HG03354 (cell line): ENCODE measurements at regions not wholly inside any gene's neighbourhood (a gene's known extent, or its start where the extent isn't known, plus 50 kb on each side); places are given as distances from the start of the nearest gene placed in this dataset.
"Not testable (repeated sequence)": the region's sequence is repeated elsewhere in the genome, so short reads cannot be mapped to it uniquely, and the experiment has no call there.

Source experiments
- ATAC-seq: cut with Tn5 transposase; IDR thresholded peaks from one replicate; pipeline ENCODE4 v1.9.1; 2021; ENCODE audit warnings: mild to moderate bottlenecking; ENCODE audit not compliant: unreplicated experiment, poor library complexity, severe bottlenecking

DNA sequence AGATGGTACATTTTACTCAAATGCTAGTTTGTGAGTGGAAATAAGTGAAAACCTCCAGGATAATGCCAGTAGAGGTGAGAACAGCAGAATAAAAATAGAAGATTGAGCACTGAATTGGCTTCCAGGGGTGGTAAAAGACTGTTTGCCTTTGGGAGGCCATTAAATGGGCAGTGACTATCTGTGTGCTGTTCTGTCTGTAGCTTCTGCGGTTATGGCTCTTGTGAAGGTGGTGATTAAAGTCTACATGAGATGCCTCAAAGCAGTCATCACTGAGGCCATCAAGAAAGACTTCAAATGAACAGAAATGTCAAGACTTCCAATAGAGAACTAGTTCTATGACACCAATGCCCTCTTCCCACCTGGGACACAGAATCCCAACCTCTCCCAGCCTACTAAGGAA is 108.8 kb downstream of the EFHB start:
- ATAC-seq = no peak

DNA sequence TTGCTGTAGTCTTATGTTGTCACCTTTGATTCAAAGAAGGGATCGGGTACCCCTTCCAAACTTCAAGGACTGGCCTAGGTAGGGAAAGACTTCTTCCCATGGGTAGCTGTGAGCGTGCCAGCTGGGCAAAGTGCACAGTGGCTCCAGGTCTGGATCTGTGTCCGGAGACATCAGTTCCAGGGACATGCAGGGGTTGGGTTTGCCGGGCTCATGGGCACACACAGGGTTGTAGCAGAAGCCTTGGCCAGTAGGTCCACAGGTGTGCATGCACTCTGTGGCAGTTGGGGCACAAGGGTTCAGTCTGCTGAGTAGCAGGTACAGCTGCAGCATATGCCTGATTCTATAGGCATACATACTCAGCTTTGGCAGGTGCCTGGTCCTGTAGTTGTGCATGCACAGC is 111.2 kb downstream of the EFHB start:
- no peak for ATAC-seq

DNA sequence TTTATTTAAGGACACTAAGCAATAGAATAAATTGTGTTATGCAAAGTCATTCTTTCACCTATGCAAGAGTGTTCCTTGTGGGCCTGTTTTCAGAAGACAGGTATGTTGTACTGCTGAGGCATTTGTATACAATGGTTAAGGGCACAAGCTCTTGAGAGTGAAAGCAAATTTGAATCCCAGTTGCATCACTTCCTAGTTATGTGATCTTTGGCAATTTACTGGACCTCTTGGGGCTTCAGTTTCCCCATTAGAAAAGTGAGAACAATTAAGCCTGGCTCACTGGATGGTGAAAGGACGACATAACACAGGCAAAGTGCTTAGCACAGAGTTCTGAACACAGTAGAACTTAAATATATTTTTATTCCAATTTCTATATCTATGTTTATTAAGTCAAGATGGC is 117.4 kb downstream of the EFHB start:
- no peak for ATAC-seq

DNA sequence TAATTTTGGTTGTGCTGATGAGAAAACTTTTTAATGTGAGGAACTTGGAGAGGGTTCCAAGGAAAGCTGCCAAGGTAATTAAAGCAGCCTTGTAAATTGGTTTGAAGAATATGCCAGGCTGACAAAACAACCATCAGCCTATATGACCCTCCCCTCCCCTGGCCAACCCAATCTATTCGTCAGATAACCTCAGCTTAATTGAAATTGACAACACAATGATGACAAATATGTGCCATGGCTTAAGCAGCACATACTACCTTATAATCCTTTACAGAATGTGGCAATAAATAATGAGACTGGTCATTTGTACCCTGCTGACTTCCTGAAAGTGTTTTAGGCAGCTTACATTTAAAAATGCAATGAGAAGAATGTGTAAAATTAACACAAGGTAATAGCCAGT is 118.2 kb downstream of the EFHB start:
- no peak for ATAC-seq

DNA sequence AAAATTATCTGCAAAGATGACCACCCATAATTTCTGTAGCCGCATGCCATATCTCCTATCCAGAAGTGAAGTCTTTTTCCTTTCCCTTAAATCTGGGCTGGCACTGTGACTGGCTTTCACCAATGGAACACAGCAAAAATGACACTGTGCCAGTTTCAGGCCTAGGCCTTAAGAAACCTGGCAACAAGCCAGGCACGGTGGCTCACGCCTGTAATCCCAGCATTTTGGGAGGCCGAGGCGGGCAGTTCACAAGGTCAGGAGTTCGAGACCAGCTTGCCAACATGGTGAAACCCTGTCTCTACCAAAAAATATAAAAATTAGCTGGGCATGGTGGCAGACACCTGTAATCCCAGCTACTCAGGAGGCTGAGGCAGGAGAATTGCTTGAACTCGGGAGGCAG is 120.3 kb downstream of the EFHB start:
- ATAC-seq = not testable (repeated sequence)

DNA sequence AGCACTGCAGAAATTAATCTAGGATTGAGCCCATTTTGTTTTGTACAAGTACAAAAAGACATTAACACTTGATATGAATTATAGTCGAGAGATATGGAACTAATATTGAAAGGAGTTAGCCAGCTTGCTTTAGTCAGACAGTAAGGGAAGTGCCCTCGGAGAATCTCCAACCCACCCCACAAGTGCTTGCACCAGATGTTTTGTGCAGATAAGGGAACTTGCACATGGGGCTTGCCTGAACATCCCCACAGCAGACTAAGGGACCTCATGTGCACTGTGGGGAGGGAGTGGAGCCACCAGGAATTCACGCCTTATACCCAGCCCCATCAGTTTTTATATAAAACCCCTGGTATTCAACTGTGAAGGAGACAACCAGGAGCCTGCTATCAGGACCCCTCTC is 122.3 kb downstream of the EFHB start:
- no peak for ATAC-seq

DNA sequence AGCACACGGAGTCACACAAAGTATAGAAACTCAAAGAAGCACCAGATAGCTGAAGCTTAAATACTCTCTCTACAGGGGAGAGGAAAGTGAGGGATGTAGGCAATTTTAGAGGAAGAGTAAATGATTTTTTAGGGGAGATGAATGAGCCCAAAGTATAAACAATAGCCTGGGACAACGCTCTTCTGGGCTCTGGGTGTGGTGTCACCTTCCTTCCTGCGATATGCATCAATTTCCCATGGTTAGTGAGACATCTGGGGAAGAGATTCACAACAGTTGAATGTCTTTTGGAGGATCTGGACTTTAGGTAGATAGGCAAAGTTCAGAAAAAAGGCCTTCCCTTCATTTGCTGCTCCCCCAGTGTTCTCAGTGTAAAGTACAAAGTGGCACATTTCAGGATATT is 125.2 kb downstream of the EFHB start:
- no peak for ATAC-seq

DNA sequence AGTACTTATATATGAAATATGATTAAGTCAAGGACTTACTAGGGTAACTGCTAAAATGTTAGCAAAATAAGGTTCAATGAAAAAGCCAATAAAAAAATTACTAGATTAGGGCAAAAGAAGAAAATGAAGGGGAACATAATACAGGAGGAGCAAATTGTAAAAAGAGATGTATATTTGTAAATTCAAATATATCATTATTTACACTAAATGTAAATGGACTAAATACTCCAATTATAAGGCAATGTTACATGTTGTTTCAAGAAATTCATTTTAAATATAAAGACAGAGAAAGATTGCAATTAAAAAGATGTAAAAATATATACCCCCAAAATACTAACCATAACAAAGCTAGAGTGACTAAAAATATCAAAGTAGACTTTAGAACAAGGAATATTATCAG is 134.1 kb downstream of the EFHB start:
- ATAC-seq = no peak

DNA sequence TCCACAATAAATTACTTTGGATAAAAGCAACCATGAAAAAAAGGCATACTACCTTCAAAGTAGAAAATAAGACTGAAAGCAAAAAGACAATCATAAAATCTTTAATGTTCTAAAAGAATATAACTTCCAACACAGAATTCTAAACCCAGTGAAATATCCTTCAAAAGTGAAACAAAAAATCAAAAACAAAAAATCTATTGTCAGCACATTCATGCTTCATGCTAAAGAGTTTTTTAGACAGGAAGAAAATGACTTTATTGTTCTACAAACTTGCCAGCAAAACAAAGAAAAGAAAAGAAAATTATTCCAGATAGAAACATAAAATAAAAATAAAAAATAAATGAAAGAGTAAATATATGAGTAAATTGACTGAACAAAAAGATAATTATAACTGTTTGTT is 134.9 kb downstream of the EFHB start:
- no peak for ATAC-seq

DNA sequence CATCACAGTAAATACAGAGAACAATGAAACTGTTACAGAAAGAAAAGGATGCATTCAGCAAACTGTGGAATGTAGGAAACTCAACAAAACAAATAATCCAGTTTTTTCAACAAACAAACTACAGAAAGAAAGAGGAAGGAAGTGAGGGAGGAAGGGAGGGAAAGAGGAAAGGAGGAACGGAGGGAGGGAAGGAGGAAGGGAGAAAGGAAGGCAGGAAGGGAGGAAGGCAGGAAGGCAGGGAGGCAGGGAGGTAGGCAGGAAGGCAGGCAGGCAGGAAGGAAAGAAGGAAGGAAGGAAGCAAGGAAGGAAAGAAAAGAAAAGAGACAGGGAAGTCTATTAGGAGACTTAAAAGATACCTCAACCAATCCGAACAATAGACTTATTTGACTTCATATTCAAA is 135.7 kb downstream of the EFHB start:
- ATAC-seq = no peak

DNA sequence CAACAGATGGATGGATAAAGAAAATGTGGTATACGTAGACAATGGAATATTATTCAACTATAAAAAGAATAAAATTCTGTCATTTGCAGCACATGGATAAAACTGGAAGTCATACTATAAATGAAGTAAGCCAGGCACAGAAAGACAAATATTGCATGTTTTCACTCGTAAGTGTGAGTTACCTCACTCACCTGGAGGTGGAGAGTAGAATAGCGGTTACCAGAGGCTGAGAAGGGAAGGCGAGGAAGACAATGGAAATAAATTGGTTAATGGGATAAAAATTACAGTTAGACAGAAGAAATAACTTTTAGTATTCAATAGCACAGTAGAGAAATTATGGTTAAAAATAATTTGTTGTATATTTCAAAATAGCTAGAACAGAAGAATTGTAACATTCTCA is 141.6 kb downstream of the EFHB start:
- no peak for ATAC-seq

DNA sequence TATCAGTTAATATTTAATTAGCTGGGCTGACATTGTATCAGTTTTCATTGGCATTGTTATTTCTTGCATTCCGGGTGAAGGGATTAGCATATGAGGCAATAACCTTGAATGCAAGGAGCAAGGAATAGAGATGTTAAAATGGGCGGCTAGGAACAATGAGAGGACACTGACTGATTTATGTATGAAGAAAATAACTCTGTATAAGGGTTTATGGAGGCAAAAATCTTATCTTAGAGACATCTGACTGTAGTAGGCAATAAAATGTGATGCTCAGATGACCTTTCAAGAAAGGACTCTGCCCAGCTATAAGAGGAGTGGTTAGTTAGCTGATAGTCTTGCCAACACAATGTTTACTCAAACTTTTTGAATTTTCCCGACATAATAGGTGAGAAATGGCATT is 158.3 kb downstream of the EFHB start:
- no peak for ATAC-seq

DNA sequence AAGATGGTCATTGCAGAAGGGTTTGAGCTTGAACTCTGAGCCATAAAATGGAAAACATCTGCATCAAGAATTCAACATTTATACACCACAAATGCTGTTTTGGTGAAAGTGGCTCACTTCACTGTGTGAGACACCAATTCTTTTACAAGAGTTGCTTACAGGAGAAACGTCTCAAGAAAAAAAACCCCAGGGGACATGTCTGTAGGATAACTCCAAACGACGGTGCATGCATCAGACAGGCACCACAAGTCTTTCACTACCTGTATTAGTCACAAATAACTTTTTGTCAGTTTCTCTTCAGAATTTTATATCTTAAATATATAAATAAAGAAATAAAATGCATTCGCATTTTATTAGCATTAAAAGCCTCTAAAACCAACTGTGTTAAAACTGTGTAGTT is 164.3 kb downstream of the EFHB start:
- peak; percentile 68 for ATAC-seq

DNA sequence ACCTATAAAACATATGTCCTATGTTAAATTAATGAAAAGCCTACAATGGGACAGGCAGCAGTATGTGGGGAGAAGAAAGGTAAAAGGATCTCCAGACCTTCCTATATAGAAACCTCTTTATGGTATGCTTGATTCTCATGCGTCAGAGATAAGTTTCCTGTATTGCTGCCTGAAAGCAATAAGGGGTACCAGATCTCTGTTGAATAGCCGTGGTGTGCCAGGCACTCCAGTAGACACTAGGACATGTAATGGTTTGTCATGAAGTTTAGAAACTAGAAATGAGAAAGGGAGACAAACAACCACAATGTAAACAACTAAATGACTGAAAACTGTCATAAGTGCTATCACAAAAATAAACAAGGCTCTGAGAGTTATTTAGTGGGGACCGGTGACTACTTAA is 168.1 kb downstream of the EFHB start:
- ATAC-seq = no peak

DNA sequence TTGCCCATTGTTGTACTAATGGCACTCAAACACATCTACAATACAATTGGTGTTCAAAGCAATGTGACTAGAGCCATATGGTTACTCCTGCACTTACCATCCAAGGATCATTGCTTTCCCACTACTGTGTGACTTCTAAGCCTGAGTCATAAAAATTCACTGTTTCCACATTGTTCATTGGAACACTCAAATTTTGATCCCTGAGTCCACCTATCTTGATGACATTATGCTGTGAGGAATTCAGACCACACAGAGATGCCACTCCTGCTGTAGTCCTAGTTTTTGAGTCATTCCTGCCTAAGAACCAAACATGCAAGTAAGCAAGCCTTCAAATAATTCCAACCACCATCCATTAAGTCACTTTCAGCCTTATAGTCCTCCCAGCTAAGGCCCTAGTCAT is 176.2 kb downstream of the EFHB start:
- no peak for ATAC-seq

DNA sequence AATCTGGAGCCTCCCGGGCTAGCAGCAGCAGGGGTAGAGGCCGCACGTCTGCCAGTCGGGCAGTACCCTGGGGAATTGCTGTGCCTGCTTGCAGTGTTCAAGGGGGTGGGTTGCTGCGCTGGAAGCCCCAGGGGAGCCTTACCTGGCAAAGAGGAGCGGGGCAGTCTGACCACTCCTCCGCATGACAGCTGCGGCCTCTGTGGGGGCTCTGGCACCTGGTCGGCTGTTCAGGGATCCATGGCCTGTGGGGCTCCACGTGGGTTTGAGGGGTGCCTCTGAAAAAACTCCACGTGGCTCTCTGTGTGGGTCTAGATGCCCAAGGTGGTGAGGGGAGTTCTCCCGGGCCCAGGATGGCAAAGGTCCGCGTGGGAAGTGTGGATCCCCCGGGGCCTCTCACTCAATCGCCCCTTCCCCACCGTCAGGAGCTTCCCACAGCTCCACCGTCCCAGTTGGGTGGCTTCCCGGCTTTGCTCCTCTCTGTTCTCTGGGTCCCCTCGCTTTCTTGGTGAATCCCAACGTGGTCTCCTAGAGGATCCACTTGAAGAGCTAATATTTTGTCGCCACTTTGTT is 184.5 kb downstream of the EFHB start:
- no peak for ATAC-seq

DNA sequence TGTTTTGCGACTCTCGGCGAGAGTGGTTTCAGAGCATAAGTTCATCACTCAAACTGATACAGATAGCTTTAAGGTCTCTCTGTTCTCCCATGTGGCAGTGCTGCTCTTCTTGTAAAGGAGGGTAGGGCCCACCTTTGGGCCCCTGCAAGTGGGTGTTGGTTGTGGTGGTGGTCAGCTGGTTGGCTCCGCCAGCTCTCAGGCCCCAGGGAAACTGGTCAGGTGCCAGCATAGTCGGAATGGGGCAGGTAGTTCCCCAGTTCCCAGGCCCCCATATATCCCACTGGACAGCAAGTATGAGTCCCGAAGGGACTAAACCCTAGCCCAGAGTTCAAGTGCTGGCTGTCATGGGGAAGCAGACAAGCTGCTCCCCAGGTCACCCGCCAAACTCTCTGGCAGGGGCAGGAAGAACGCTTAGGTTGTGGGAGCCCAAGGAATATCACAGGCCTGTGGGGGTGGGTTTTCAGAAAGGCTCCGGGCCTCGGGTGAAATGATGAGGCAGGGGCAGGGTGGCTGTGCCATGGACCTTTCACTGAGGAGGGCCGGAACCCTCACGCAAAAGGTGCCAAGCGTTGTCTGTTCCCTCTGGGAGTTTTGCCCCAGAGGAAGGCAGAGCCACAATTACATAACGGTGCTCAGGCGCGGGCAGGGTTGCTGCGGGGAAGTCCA is 185.1 kb downstream of the EFHB start:
- ATAC-seq = no peak

DNA sequence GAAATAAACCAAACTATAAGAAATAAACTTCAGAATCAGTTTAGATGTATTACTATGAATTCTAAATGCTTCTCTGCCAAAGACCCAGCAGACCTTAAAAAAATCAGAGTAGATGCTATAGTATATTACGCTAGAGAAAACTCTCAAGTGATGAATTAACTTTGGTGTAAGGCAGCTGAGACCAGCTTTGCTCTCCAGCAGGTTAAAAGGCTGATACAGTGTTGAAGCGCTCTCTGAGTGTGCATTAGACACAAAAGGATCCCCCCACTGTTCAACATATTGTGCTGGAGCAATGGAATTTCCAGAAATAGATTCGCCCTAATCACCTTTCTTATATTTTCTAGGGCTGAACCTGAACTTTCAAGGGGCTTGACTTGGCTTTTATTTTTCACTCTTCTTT is 190.0 kb downstream of the EFHB start:
- no peak for ATAC-seq

DNA sequence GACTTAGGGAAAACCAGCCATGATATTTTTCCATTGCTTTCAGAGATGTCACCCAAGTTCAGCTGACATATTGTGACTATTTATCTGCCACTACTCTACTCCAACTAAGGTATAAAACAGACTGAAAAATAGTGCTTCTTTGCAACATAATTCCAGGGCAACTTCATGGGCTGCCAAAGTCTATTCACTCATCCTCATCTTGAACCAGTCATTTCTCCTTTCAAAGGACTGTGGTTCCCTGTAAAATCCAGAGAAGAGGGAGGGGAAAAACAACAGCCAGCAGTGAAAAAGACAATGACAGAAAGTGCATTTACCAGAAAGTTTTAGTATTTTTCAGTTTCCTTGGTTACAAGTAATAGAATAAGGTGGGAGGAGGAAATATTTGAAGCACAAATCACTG is 191.1 kb downstream of the EFHB start:
- no peak for ATAC-seq

DNA sequence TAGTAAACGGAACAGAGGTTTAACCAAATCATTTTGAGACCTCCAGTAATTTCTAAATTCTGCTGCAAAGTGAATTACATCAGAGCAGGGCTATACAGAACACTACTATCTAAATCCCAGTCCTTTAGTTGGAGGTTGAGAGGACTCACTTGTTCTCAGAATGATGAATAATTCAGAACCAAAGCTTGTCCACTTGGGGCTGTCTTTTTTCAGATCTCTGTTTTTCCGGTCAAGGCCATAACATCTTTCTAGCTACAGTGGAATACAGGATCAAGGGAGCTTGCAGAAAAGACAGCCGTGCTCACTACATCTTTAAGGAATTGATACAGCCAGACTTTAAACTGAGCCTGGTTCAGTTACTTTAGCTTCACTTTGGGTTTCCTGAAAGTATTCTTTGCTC is 194.5 kb downstream of the EFHB start:
- ATAC-seq = no peak

DNA sequence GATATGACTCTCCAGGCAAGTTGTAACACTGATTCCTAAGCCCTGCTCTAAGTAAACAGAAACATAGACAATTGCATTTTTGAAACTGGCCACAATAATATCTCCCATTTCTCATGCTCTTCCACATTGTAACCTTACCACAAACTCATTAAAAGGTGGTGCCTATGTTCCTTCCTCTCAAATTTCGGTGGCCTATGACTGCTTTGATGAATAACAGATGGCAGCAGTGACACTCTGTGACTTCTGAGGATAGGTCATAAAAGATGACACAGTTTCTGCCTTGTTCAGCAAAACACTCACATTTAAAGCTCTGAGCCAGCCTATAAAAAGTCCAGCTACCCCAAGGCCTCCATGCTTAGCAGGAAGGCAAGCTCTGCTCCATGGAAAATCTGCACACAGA is 195.2 kb downstream of the EFHB start:
- ATAC-seq = no peak

DNA sequence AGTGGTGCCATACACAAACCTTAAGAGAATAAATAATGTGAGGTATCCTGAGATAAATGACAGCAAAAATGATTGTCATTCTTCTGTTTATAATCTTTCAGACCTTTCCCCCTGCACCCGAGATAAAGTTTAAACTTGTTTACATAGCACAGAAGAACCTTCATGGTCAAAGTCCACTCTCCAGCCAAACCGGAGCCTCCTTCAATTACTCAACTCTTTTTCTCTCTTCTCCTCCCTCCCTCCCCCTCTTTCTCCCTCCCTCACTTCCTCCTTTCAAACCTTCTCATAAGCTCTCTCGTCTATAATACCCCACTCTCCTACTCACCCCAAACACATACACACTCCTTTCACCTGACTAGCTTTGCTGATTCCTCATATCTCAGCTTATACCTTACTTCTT is 198.9 kb downstream of the EFHB start:
- no peak for ATAC-seq
